ENCODE measurements at regions not wholly inside any gene's neighbourhood (a gene's known extent, or its start where the extent isn't known, plus 50 kb on each side); places are given as distances from the start of the nearest gene placed in this dataset.

DNA sequence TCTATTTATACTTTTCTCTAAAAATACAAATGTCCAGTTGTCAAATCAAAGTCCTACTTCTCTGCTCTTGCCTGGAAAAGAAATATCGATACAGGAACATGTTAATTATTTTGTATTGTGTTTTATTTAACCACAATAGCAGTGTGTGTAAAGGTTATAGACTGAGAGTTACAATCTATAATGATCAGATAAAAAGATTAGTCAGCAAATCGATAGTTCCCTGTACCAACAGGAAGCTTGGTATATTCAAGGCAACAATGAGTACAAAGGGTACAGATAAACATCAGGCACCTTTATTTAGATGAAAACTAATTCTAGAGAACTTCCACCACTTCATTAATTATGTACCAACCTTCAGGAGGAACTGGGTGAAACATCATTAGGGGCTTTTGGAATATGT, 469.5 kb downstream of the GBA3 start:
- no peaks in the 10 kb centered on the region for H3K27me3 Mint-ChIP-seq (ENCODE audit: low read depth in 2 of 2)
- no CpG with 5 or more reads among the region's 2 CpGs for WGBS (ENCODE audit: insufficient coverage)
- H3K4me3 ChIP-seq (ENCODE audit: low read length): no peak overlapping the region
- intact Hi-C loops (cut with micrococcal nuclease): no loop called here
- no peaks in the 10 kb centered on the region for H3K4me1 ChIP-seq (ENCODE audit: control insufficient read depth, insufficient read depth, low read length)
- no peaks in the 10 kb centered on the region for H3K36me3 ChIP-seq (ENCODE audit: control insufficient read depth, insufficient read depth, low read length)
- peaks cover 2% of the 10 kb centered on the region for H3K9me3 ChIP-seq (ENCODE audit: control insufficient read depth, insufficient read depth, low read length)
- no peak overlapping the region for H3K4me3 Mint-ChIP-seq
- ATAC-seq (no peak), DNase-seq (no peak)
- TF ChIP-seq, protein P1, sequence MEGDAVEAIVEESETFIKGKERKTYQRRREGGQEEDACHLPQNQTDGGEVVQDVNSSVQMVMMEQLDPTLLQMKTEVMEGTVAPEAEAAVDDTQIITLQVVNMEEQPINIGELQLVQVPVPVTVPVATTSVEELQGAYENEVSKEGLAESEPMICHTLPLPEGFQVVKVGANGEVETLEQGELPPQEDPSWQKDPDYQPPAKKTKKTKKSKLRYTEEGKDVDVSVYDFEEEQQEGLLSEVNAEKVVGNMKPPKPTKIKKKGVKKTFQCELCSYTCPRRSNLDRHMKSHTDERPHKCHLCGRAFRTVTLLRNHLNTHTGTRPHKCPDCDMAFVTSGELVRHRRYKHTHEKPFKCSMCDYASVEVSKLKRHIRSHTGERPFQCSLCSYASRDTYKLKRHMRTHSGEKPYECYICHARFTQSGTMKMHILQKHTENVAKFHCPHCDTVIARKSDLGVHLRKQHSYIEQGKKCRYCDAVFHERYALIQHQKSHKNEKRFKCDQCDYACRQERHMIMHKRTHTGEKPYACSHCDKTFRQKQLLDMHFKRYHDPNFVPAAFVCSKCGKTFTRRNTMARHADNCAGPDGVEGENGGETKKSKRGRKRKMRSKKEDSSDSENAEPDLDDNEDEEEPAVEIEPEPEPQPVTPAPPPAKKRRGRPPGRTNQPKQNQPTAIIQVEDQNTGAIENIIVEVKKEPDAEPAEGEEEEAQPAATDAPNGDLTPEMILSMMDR (IDR thresholded peaks at IDR 0.05): no peak
- no peaks in the 10 kb centered on the region for H3K36me3 Mint-ChIP-seq
- peaks cover 7 to 8% of the 10 kb centered on the region in 2 donors for H3K9me3 Mint-ChIP-seq
- no peak overlapping the region for H3K27ac Mint-ChIP-seq
- H3K27ac ChIP-seq (ENCODE audit: low read length): no peak overlapping the region
- H3K4me1 Mint-ChIP-seq: no peaks in the 10 kb centered on the region
- H3K27me3 ChIP-seq (ENCODE audit: control insufficient read depth, insufficient read depth, low read length): no peaks in the 10 kb centered on the region

DNA sequence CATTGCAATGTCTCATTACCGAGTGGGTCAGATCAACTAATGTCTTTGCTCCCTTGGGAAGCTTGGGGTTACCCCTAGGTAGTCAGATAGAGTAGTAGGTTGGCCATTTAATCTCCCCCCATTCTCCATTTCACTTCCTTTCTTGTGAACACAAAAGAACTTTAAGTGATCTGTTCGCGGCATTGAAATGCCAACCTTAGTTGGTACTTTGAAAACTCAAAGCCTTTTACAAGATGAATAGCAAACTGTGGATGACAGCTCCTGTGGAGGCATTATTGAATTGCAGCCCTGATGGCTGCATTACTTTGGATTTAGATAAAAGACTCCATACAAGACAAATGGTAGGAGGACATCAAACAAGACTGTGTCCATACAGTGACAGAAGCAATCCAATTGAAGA, 469.1 kb downstream of the GBA3 start:
- ATAC-seq: no peak

DNA sequence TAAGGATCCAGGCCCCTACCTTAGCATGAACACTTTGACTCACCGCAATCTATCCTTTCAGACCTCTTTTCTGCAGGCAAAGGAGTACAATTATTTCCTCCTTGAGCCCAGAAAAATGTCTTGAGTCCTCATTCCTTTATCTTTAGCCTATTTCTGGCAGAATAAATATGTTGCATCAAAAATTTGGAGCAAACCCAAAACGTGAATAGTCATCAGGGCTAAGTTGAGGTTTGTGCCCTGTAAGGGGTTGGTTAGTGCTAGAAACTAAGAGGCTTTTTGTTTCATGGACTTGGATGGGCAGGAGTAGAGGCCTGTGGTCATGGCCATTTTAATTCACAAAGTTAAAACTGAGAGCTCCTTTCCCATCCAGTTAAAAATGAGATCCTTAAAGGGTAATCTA, 460.3 kb downstream of the GBA3 start:
- DNase-seq: no peak
- Histone ChIP-seq H3K36me3 (ENCODE audit: control insufficient read depth, insufficient read depth, low read length) (no peaks in the 10 kb centered on the region), H3K27me3 (ENCODE audit: control insufficient read depth, insufficient read depth, low read length) (no peaks in the 10 kb centered on the region), H3K4me1 (ENCODE audit: control insufficient read depth, insufficient read depth, low read length) (no peaks in the 10 kb centered on the region), H3K9me3 (ENCODE audit: control insufficient read depth, insufficient read depth, low read length) (no peaks in the 10 kb centered on the region), H3K4me3 (ENCODE audit: low read length) (no peak overlapping the region), H3K27ac (ENCODE audit: low read length) (no peak overlapping the region)
- Mint-ChIP-seq H3K9me3 (peaks cover 3% of the 10 kb centered on the region in 2 donors), H3K36me3 (no peaks in the 10 kb centered on the region), H3K4me3 (no peak overlapping the region), H3K27ac (no peak overlapping the region), H3K27me3 (ENCODE audit: low read depth in 2 of 2) (no peaks in the 10 kb centered on the region), H3K4me1 (no peaks in the 10 kb centered on the region)
- 90% methylated on average over 2 of the region's 2 CpGs for WGBS (ENCODE audit: insufficient coverage)
- no peak for ATAC-seq
- TF ChIP-seq, protein P1 (IDR thresholded peaks at IDR 0.05): no peak
- intact Hi-C loops (cut with micrococcal nuclease): no loop called here

More for the DNA sequence above, 469.1 kb downstream of the GBA3 start:
- no peaks in the 10 kb centered on the region for H3K4me1 ChIP-seq (ENCODE audit: control insufficient read depth, insufficient read depth, low read length)
- no peaks in the 10 kb centered on the region for H3K27me3 ChIP-seq (ENCODE audit: control insufficient read depth, insufficient read depth, low read length)
- no peak overlapping the region for H3K4me3 ChIP-seq (ENCODE audit: low read length)
- Mint-ChIP-seq H3K9me3 (peaks cover 7 to 8% of the 10 kb centered on the region in 2 donors), H3K36me3 (no peaks in the 10 kb centered on the region), H3K4me3 (no peak overlapping the region), H3K27me3 (ENCODE audit: low read depth in 2 of 2) (no peaks in the 10 kb centered on the region), H3K4me1 (no peaks in the 10 kb centered on the region), H3K27ac (no peak overlapping the region)
- H3K27ac ChIP-seq (ENCODE audit: low read length): no peak overlapping the region
- TF ChIP-seq, protein P1 (IDR thresholded peaks at IDR 0.05): no peak
- no peak for DNase-seq
- peaks cover 2% of the 10 kb centered on the region for H3K9me3 ChIP-seq (ENCODE audit: control insufficient read depth, insufficient read depth, low read length)
- intact Hi-C loops (cut with micrococcal nuclease): no loop called here
- no peaks in the 10 kb centered on the region for H3K36me3 ChIP-seq (ENCODE audit: control insufficient read depth, insufficient read depth, low read length)
- 88% methylated on average over 2 of the region's 3 CpGs for WGBS (ENCODE audit: insufficient coverage)

DNA sequence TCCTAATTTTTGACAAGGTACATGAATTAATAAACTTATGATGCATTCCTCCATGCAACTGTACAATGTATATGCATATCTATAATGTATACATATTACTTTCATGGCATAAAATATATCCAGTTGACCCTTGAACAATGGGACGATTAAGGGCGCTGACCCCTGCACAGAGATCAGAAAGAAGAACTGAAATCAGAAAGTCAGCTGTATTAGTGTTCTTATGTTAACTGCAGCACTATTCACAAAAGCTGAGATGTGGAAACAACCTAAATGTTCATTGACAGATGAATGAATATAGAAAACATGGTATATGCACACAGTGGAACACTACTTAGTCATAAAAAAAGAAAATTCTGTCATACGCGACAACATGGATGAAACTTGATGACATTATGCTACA, 457.1 kb downstream of the GBA3 start:
- Mint-ChIP-seq H3K27me3 (ENCODE audit: low read depth in 2 of 2) (no peaks in the 10 kb centered on the region), H3K36me3 (no peaks in the 10 kb centered on the region), H3K4me3 (no peak overlapping the region), H3K27ac (no peak overlapping the region), H3K4me1 (no peaks in the 10 kb centered on the region), H3K9me3 (peaks cover under 1 to 2% of the 10 kb centered on the region in 2 donors)
- Histone ChIP-seq H3K4me1 (ENCODE audit: control insufficient read depth, insufficient read depth, low read length) (no peaks in the 10 kb centered on the region), H3K9me3 (ENCODE audit: control insufficient read depth, insufficient read depth, low read length) (no peaks in the 10 kb centered on the region), H3K27ac (ENCODE audit: low read length) (no peak overlapping the region), H3K27me3 (ENCODE audit: control insufficient read depth, insufficient read depth, low read length) (no peaks in the 10 kb centered on the region), H3K36me3 (ENCODE audit: control insufficient read depth, insufficient read depth, low read length) (no peaks in the 10 kb centered on the region), H3K4me3 (ENCODE audit: low read length) (no peak overlapping the region)
- TF ChIP-seq, protein P1 (IDR thresholded peaks at IDR 0.05): no peak
- DNase-seq: no peak
- no peak for ATAC-seq
- intact Hi-C loops (cut with micrococcal nuclease): no loop called here
- 88% methylated on average over 2 of the region's 4 CpGs for WGBS (ENCODE audit: insufficient coverage)

All from natural killer cell (primary cell).